ENCODE measurements at regions not wholly inside any gene's neighbourhood (a gene's known extent, or its start where the extent isn't known, plus 50 kb on each side); places are given as distances from the start of the nearest gene placed in this dataset.

- TF ChIP-seq CTCF (IDR thresholded peaks at IDR 0.05) = no peak
- no peak for TF ChIP-seq POLR2AphosphoS5 (IDR thresholded peaks at IDR 0.05)
- no peak for TF ChIP-seq EP300 (IDR thresholded peaks at IDR 0.05)
Measured at GRCh38 chr1:208903251-208903905, 659.2 kb upstream of the PLXNA2 start.
